ENCODE measurements at regions not wholly inside any gene's neighbourhood (a gene's known extent, or its start where the extent isn't known, plus 50 kb on each side); places are given as distances from the start of the nearest gene placed in this dataset.

DNA sequence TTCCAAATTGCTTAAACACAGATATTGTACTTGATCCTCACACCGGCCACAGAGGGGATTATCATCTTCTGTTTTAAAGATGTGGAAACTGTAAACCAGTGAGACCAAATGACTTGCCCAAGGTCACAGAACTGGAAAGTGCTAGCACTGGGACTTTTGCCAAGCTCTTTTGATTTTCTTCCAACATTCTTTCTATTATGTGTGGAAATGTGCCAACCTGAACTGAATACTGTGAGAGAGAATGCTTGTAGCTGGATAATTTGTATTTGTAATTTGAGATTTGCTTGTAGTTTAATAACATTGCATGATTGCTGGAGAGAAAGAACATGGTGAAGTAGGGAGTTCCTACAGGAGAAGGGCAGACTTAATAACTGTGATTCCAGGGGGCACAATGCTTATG lies 977.9 kb upstream of the NUDT12 start:
- no peak for DNase-seq (ENCODE audit: extremely low spot score)
- POLR2A ChIA-PET = no interaction called here
- CTCF ChIA-PET = no interaction called here
- TF ChIP-seq ZNF384 (IDR thresholded peaks at IDR 0.05) = no peak
- TF ChIP-seq CTBP1 (IDR thresholded peaks at IDR 0.05; ENCODE audit: borderline replicate concordance) = no peak
- TF ChIP-seq HDGF (IDR thresholded peaks at IDR 0.05; ENCODE audit: borderline replicate concordance) = no peak
- no peak for TF ChIP-seq FOXK2 (IDR thresholded peaks at IDR 0.05)
- TF ChIP-seq ELF4 (IDR thresholded peaks at IDR 0.05) = no peak
- TF ChIP-seq SP1 (IDR thresholded peaks at IDR 0.05) = no peak
- TF ChIP-seq BHLHE40 (IDR thresholded peaks at IDR 0.05; ENCODE audit: borderline replicate concordance) = no peak
- TF ChIP-seq L3MBTL2 (conservative IDR thresholded peaks at IDR 0.05) = no peak
- no peak for TF ChIP-seq SUZ12 (IDR thresholded peaks at IDR 0.05)
- no peak for TF ChIP-seq FOXA1 (IDR thresholded peaks at IDR 0.05)
- TF ChIP-seq TARDBP (IDR thresholded peaks at IDR 0.05) = no peak
- TF ChIP-seq ARNT (IDR thresholded peaks at IDR 0.05) = no peak
- TF ChIP-seq NFRKB (IDR thresholded peaks at IDR 0.05) = no peak
- TF ChIP-seq, protein P1, sequence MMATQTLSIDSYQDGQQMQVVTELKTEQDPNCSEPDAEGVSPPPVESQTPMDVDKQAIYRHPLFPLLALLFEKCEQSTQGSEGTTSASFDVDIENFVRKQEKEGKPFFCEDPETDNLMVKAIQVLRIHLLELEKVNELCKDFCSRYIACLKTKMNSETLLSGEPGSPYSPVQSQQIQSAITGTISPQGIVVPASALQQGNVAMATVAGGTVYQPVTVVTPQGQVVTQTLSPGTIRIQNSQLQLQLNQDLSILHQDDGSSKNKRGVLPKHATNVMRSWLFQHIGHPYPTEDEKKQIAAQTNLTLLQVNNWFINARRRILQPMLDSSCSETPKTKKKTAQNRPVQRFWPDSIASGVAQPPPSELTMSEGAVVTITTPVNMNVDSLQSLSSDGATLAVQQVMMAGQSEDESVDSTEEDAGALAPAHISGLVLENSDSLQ (IDR thresholded peaks at IDR 0.05) = no peak
- TF ChIP-seq FOXM1 (IDR thresholded peaks at IDR 0.05; ENCODE audit: borderline replicate concordance) = no peak
- TF ChIP-seq LEF1 (IDR thresholded peaks at IDR 0.05; ENCODE audit: borderline replicate concordance) = no peak

DNA sequence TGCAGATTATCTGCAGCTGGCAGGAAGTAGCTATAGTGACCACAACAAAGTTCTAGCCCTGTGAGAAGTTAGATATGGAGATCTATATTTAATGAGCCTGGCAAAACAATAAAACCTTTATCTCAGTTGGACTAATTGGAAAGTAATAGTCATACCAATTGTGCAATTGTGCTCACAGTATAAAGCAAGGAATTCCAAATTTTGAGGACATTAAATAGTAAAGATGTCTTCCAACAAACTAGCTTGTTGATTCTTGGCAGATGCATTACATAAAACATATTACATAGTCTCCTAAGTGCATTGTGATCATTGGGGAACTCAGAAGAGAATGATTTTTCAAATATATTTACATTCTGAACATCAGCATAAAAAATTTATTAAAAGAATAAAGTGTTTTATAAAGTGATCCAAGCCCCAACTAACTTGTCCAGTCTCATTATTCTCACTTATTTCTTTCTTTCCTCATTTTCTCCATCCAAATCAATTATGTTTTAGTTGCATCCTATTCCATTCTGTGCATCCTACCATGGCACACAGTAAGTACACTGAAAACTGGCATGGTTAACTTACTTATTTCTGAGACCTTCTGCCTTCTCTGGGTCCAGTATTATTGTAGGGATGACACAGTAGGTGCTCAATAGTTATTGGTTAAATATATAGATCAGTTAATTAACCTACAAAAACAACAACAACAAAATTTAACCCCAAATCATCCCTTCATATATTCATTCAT lies 977.2 kb upstream of the NUDT12 start:
- no peak for DNase-seq (ENCODE audit: extremely low spot score)
- POLR2A ChIA-PET = no interaction called here
- TF ChIP-seq BHLHE40 (IDR thresholded peaks at IDR 0.05; ENCODE audit: borderline replicate concordance) = no peak
- no peak for TF ChIP-seq TARDBP (IDR thresholded peaks at IDR 0.05)
- TF ChIP-seq CTBP1 (IDR thresholded peaks at IDR 0.05; ENCODE audit: borderline replicate concordance) = no peak
- TF ChIP-seq FOXK2 (IDR thresholded peaks at IDR 0.05) = no peak
- no peak for TF ChIP-seq SP1 (IDR thresholded peaks at IDR 0.05)
- TF ChIP-seq SUZ12 (IDR thresholded peaks at IDR 0.05) = no peak
- no peak for TF ChIP-seq FOXA1 (IDR thresholded peaks at IDR 0.05)
- no peak for TF ChIP-seq NFRKB (IDR thresholded peaks at IDR 0.05)
- no peak for TF ChIP-seq ZNF384 (IDR thresholded peaks at IDR 0.05)
- no peak for TF ChIP-seq HDGF (IDR thresholded peaks at IDR 0.05; ENCODE audit: borderline replicate concordance)
- CTCF ChIA-PET = no interaction called here

DNA sequence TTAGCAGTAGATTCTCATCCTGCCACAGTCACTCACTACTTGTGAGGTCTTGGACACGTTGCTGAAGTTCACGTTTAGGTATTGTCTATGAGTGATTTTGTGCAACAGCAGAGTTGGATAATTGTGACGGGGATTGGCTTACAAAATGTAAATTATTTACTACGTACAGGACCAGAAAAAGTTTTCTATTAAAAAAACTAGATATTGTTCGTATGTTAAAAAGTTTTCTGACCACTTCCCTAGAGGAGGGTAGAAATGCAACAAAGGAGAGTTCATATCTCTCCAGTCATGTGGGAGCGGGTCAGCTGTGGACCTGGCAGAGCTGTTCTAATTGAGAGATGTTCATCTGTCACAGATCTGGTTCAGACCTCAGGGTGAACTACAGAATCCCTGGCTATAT lies 976.1 kb upstream of the NUDT12 start:
- CTCF ChIA-PET = no interaction called here
- DNase-seq (ENCODE audit: extremely low spot score) = no peak
- POLR2A ChIA-PET = no interaction called here
- TF ChIP-seq TARDBP (IDR thresholded peaks at IDR 0.05) (no peak), L3MBTL2 (conservative IDR thresholded peaks at IDR 0.05) (no peak), NFRKB (IDR thresholded peaks at IDR 0.05) (no peak), HDGF (IDR thresholded peaks at IDR 0.05; ENCODE audit: borderline replicate concordance) (no peak), CTBP1 (IDR thresholded peaks at IDR 0.05; ENCODE audit: borderline replicate concordance) (no peak), BHLHE40 (IDR thresholded peaks at IDR 0.05; ENCODE audit: borderline replicate concordance) (no peak), ZNF384 (IDR thresholded peaks at IDR 0.05) (no peak), ARNT (IDR thresholded peaks at IDR 0.05) (no peak), ELF4 (IDR thresholded peaks at IDR 0.05) (no peak), FOXK2 (IDR thresholded peaks at IDR 0.05) (no peak)
- TF ChIP-seq, protein P1 (IDR thresholded peaks at IDR 0.05) = no peak

DNA sequence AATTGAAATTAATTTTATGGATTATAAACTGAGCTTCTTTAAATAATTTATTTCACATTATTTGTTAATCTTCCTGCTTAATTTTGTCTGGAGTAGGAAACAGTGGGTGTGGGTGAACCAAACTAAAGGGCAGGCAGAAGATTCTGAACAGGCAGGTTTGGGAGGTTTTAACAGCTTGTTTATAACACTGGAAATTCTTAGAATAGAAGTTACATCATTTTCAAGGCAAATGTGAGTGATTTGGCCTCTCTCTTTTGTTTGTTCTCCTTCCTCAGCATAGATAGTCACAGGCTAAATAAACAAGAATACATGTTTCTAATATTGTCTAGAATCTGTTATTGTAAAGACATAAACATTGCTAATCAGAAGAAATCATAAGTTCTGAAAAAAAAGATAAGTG lies 970.9 kb upstream of the NUDT12 start:
- CTCF ChIA-PET = no interaction called here
- POLR2A ChIA-PET = no interaction called here
- TF ChIP-seq SUZ12 (IDR thresholded peaks at IDR 0.05) = no peak
- no peak for TF ChIP-seq FOXA1 (IDR thresholded peaks at IDR 0.05)
- no peak for TF ChIP-seq LEF1 (IDR thresholded peaks at IDR 0.05; ENCODE audit: borderline replicate concordance)
- TF ChIP-seq CTBP1 (IDR thresholded peaks at IDR 0.05; ENCODE audit: borderline replicate concordance) = no peak
- TF ChIP-seq, protein P1 (IDR thresholded peaks at IDR 0.05) = no peak
- no peak for TF ChIP-seq TARDBP (IDR thresholded peaks at IDR 0.05)
- no peak for TF ChIP-seq HDGF (IDR thresholded peaks at IDR 0.05; ENCODE audit: borderline replicate concordance)
- no peak for TF ChIP-seq NFRKB (IDR thresholded peaks at IDR 0.05)
- TF ChIP-seq ARNT (IDR thresholded peaks at IDR 0.05) = no peak
- no peak for TF ChIP-seq ELF4 (IDR thresholded peaks at IDR 0.05)
- no peak for TF ChIP-seq ZNF384 (IDR thresholded peaks at IDR 0.05)
- TF ChIP-seq BHLHE40 (IDR thresholded peaks at IDR 0.05; ENCODE audit: borderline replicate concordance) = no peak
- TF ChIP-seq L3MBTL2 (conservative IDR thresholded peaks at IDR 0.05) = no peak
- no peak for TF ChIP-seq FOXK2 (IDR thresholded peaks at IDR 0.05)
- no peak for DNase-seq (ENCODE audit: extremely low spot score)

DNA sequence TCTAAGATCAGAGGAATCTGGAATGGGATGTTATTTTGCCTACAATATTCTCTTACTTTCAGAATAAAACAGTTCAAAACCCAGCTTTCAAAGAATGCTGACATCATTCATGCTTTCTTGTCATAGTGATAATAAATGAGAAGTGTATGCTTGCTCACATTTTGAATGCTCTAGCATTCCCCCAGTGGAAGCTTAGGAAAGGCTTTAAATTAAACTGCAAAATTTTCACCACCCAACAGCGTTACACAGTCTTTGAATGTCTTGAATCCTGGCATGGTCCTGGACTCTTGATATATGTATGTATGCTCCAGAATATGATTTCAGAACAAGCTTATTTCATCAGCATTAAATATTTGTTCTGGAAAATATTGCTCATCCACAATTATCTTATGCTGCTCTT lies 964.3 kb upstream of the NUDT12 start:
- no peak for TF ChIP-seq ARNT (IDR thresholded peaks at IDR 0.05)
- no peak for TF ChIP-seq TARDBP (IDR thresholded peaks at IDR 0.05)
- no peak for TF ChIP-seq ZNF384 (IDR thresholded peaks at IDR 0.05)
- no peak for TF ChIP-seq CTBP1 (IDR thresholded peaks at IDR 0.05; ENCODE audit: borderline replicate concordance)
- TF ChIP-seq L3MBTL2 (conservative IDR thresholded peaks at IDR 0.05) = no peak
- TF ChIP-seq SP1 (IDR thresholded peaks at IDR 0.05) = no peak
- TF ChIP-seq, protein P1 (IDR thresholded peaks at IDR 0.05) = no peak
- TF ChIP-seq FOXA1 (IDR thresholded peaks at IDR 0.05) = no peak
- TF ChIP-seq BHLHE40 (IDR thresholded peaks at IDR 0.05; ENCODE audit: borderline replicate concordance) = no peak
- TF ChIP-seq FOXK2 (IDR thresholded peaks at IDR 0.05) = no peak
- TF ChIP-seq SUZ12 (IDR thresholded peaks at IDR 0.05) = no peak
- TF ChIP-seq HDGF (IDR thresholded peaks at IDR 0.05; ENCODE audit: borderline replicate concordance) = no peak
- no peak for TF ChIP-seq LEF1 (IDR thresholded peaks at IDR 0.05; ENCODE audit: borderline replicate concordance)
- TF ChIP-seq FOXM1 (IDR thresholded peaks at IDR 0.05; ENCODE audit: borderline replicate concordance) = no peak
- TF ChIP-seq ELF4 (IDR thresholded peaks at IDR 0.05) = no peak
- TF ChIP-seq NFRKB (IDR thresholded peaks at IDR 0.05) = no peak
- DNase-seq (ENCODE audit: extremely low spot score) = no peak
- ChIA-PET CTCF (interaction anchor here (1.0 kb wide), 1 partner anchor 511 kb away, joined by 3 read pairs; no protein-coding TSS in a partner anchor), POLR2A (no interaction called here)

All from HEK293T (cell line).